ENCODE measurements at regions not wholly inside any gene's neighbourhood (a gene's known extent, or its start where the extent isn't known, plus 50 kb on each side); places are given as distances from the start of the nearest gene placed in this dataset.

DNA sequence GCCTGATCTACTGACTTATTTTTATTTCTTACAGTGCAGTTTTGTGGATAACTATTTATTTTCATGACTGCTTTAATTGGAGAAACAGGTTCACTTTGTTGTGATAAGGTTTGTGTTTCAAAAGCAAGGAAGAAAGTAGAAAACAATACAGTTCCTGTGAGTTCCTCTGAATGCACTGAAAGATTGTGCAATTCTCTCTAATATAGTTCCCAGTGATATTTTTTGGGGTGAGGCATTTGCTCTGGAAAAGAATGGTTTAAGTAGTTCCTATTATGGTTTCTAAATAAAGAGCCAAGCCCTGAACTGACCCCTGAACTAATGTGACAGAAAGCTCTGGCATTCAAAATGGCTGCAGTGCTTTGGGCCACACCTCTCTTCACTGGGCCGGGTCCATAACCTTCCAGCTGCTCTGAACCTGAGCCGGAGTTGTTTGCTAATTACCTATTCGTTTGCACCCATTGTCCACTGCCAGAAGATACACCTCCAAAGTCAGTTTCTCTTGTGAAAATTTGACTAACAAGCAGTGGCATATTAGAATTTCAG is 56.6 kb upstream of the VTCN1 start:
- Histone ChIP-seq H3K9ac (no peak overlapping the region), H4K20me1 (ENCODE audit: insufficient read depth) (no peaks in the 10 kb centered on the region), H3K4me3 (IDR thresholded peaks at IDR 0.05; ENCODE audit: insufficient read depth, low read depth, low read length) (no peak overlapping the region), H3K4me2 (no peak overlapping the region), H2AFZ (ENCODE audit: low read depth) (no peak overlapping the region), H3K4me1 (ENCODE audit: low read depth, poor library complexity, severe bottlenecking) (peaks cover 3% of the 10 kb centered on the region), H3K36me3 (ENCODE audit: insufficient read depth) (no peaks in the 10 kb centered on the region), H3K27ac (no peak overlapping the region), H3K27me3 (ENCODE audit: insufficient read depth, low read depth) (no peaks in the 10 kb centered on the region), H3K79me2 (ENCODE audit: insufficient read depth, low read depth) (no peaks in the 10 kb centered on the region)
- TF ChIP-seq, protein P1, sequence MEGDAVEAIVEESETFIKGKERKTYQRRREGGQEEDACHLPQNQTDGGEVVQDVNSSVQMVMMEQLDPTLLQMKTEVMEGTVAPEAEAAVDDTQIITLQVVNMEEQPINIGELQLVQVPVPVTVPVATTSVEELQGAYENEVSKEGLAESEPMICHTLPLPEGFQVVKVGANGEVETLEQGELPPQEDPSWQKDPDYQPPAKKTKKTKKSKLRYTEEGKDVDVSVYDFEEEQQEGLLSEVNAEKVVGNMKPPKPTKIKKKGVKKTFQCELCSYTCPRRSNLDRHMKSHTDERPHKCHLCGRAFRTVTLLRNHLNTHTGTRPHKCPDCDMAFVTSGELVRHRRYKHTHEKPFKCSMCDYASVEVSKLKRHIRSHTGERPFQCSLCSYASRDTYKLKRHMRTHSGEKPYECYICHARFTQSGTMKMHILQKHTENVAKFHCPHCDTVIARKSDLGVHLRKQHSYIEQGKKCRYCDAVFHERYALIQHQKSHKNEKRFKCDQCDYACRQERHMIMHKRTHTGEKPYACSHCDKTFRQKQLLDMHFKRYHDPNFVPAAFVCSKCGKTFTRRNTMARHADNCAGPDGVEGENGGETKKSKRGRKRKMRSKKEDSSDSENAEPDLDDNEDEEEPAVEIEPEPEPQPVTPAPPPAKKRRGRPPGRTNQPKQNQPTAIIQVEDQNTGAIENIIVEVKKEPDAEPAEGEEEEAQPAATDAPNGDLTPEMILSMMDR (conservative IDR thresholded peaks at IDR 0.05; ENCODE audit: low read depth, low read length) = no peak

DNA sequence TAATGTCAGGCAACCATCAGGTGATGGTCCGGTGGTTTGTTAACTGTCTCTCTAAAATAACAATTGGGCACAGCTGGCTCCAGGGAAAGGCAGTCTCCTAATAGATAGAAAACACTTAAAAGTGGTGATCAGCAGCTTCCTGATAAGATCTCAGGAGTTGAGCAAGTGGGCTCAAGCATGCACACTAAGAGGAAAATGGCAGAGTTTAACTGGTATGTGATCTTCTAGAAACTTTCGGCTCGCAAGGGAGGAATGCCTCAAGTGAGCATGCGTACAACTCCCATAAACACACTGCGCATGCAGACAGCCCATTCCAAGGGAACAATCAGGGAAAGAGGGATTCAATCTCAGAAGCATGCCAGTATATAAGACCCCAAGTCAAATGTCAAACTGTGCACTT is 52.2 kb upstream of the VTCN1 start:
- TF ChIP-seq, protein P1 (conservative IDR thresholded peaks at IDR 0.05; ENCODE audit: low read depth, low read length) = no peak
- H3K4me3 ChIP-seq (IDR thresholded peaks at IDR 0.05; ENCODE audit: insufficient read depth, low read depth, low read length) = no peak overlapping the region
- no peak overlapping the region for H2AFZ ChIP-seq (ENCODE audit: low read depth)
- no peak overlapping the region for H3K9ac ChIP-seq
- no peaks in the 10 kb centered on the region for H4K20me1 ChIP-seq (ENCODE audit: insufficient read depth)
- peaks cover 31% of the 10 kb centered on the region for H3K4me1 ChIP-seq (ENCODE audit: low read depth, poor library complexity, severe bottlenecking)
- H3K27ac ChIP-seq = no peak overlapping the region
- H3K27me3 ChIP-seq (ENCODE audit: insufficient read depth, low read depth) = no peaks in the 10 kb centered on the region
- H3K36me3 ChIP-seq (ENCODE audit: insufficient read depth) = no peaks in the 10 kb centered on the region
- no peaks in the 10 kb centered on the region for H3K79me2 ChIP-seq (ENCODE audit: insufficient read depth, low read depth)
- H3K4me2 ChIP-seq = no peak overlapping the region

DNA sequence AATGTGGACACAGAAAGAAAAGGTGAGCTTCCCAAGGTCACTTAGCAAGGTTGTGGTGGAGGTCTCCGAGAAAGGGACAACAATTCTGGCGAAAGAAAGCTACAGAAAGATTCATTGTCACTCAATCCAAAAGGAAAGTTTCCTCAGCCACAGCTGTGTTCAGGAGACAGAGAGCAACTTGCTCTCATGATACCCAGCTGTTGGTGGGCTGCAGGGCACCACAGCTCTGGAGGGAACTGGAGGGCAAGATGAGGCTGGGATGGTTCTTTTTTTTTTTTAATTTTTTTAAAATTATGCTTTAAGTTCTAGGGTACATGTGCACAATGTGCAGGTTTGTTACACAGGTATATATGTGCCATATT is 50.7 kb upstream of the VTCN1 start:
- H3K9ac ChIP-seq = no peak overlapping the region; the same call in 1 of the 2 replicates
- H4K20me1 ChIP-seq (ENCODE audit: insufficient read depth) = no peaks in the 10 kb centered on the region
- H3K4me1 ChIP-seq (ENCODE audit: low read depth, poor library complexity, severe bottlenecking) = peaks cover 31% of the 10 kb centered on the region
- peak overlapping the region; percentile 60 for H3K4me2 ChIP-seq
- TF ChIP-seq, protein P1 (conservative IDR thresholded peaks at IDR 0.05; ENCODE audit: low read depth, low read length) = no peak
- no peak overlapping the region for H2AFZ ChIP-seq (ENCODE audit: low read depth)
- no peaks in the 10 kb centered on the region for H3K79me2 ChIP-seq (ENCODE audit: insufficient read depth, low read depth)
- H3K27ac ChIP-seq = peak overlapping the region; percentile 52; the same call in 1 of the 2 replicates
- H3K27me3 ChIP-seq (ENCODE audit: insufficient read depth, low read depth) = no peaks in the 10 kb centered on the region
- no peak overlapping the region for H3K4me3 ChIP-seq (IDR thresholded peaks at IDR 0.05; ENCODE audit: insufficient read depth, low read depth, low read length)
- H3K36me3 ChIP-seq (ENCODE audit: insufficient read depth) = no peaks in the 10 kb centered on the region

DNA sequence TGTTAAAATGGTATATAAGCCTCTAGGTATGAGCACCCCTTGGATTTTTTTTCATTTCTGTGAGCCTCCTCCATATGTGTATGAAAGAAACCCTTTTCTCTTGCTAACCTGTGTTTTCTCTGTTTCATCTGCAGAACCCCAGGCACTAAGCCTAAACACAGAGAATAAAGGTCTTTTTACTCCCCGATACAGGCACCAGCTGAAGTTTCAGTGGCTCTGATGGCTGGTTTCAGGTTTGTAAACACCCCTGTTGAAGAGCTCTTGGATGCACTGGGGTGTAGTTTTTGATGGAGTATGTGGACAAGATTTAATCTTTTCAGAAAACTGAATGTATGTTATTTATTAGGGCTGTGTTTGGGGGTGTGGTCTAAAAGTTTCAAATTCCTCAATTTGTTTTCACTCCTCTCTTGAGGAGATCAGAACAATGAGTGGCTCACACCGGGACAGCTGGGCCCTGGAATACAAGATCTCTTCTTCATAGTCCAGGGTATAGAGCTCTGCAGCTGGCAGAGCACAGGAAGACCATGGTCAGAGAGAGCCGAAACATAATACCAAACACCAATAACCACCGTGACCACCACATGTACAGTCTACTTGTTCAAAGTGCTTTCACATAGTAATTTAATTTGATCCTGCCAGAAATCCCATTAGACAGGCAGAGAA is 50.2 kb upstream of the VTCN1 start:
- Histone ChIP-seq H3K4me2 (peak overlapping the region; percentile 60), H3K9ac (no peak overlapping the region; the same call in 1 of the 2 replicates), H3K4me3 (IDR thresholded peaks at IDR 0.05; ENCODE audit: insufficient read depth, low read depth, low read length) (no peak overlapping the region), H3K79me2 (ENCODE audit: insufficient read depth, low read depth) (no peaks in the 10 kb centered on the region), H3K27ac (peak overlapping the region; percentile 52; the same call in 1 of the 2 replicates), H3K4me1 (ENCODE audit: low read depth, poor library complexity, severe bottlenecking) (peaks cover 31% of the 10 kb centered on the region), H3K36me3 (ENCODE audit: insufficient read depth) (no peaks in the 10 kb centered on the region), H4K20me1 (ENCODE audit: insufficient read depth) (no peaks in the 10 kb centered on the region), H3K27me3 (ENCODE audit: insufficient read depth, low read depth) (no peaks in the 10 kb centered on the region), H2AFZ (ENCODE audit: low read depth) (no peak overlapping the region)
- TF ChIP-seq, protein P1 (conservative IDR thresholded peaks at IDR 0.05; ENCODE audit: low read depth, low read length) = no peak
